Activated CD4-positive, alpha-beta memory T cell treated with anti-CD3 and anti-CD28 coated beads, Interleukin-2, amount 10 ng/mL, durations not matched to agents 7 days and 5 days (primary cell): ENCODE measurements at regions not wholly inside any gene's neighbourhood (a gene's known extent, or its start where the extent isn't known, plus 50 kb on each side); places are given as distances from the start of the nearest gene placed in this dataset.
"Not testable (repeated sequence)": the region's sequence is repeated elsewhere in the genome, so short reads cannot be mapped to it uniquely, and the experiment has no call there.

Experiments used
- CTCF ChIA-PET: fragments of 350-600 bp; sonication (Branson Sonifier 250); formaldehyde crosslinking; loops from one replicate; lab custom pipeline; 2021; ENCODE audit warnings: antibody characterized with exemption, inconsistent platforms; lab: Charles Lee
- POLR2A ChIA-PET: fragments of 350-600 bp; sonication (Branson Sonifier 250); formaldehyde crosslinking; loops from one replicate; lab custom pipeline; 2021; ENCODE audit warnings: antibody characterized with exemption; lab: Charles Lee
- DNase-seq: peaks from one replicate; pipeline ENCODE4 v3.0.0-alpha.2; 2020
- H3K27ac Mint-ChIP-seq: one replicate; pipeline ENCODE4 v1.8.0; 2021; ENCODE audit warnings: mild to moderate bottlenecking, mixed read lengths
- H3K27me3 Mint-ChIP-seq: one replicate; pipeline ENCODE4 v1.8.0; 2021; ENCODE audit warnings: mixed read lengths
- H3K36me3 Mint-ChIP-seq: one replicate; pipeline ENCODE4 v1.8.0; 2021; ENCODE audit warnings: low read depth, mixed read lengths
- H3K4me1 Mint-ChIP-seq: one replicate; pipeline ENCODE4 v1.8.0; 2021; ENCODE audit warnings: mixed read lengths
- H3K4me3 Mint-ChIP-seq: one replicate; pipeline ENCODE4 v1.8.0; 2021; ENCODE audit warnings: mild to moderate bottlenecking, mixed read lengths
- H3K9me3 Mint-ChIP-seq: one replicate; pipeline ENCODE4 v1.8.0; 2021; ENCODE audit warnings: mixed read lengths

DNA sequence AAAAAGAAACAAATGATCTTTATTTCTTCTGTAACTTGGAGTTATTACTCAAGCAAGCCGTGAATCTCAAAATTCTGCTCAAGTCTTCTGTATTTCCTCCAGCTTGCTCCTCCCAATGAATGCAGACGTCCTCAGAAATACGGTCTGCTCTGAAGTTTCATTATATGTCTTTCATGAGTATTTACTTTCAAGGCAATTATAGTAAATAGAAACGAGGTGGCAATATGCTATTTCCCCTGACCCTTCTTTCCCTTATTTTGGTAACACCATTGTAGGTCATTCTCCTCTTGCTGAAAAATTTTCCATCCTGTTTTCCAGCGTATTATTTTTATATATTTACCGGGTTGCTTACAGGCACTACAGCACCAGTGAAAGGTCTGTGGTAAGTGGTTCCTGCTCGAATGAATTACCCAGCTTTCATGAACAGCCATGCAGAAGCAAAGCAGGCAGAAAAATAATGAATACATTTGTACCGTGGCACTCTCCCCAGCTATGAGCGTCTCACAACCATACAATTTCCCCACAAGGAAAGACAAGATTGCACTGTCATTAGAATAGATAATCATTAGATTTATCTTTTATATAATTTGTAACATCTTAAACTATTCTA, 350.9 kb upstream of the PKN2 start:
- no peaks in the 10 kb centered on the region for H3K4me1 Mint-ChIP-seq
- ChIA-PET POLR2A (no interaction called here), CTCF (no interaction called here)
- no peaks in the 10 kb centered on the region for H3K27me3 Mint-ChIP-seq
- no peaks in the 10 kb centered on the region for H3K9me3 Mint-ChIP-seq
- no peak overlapping the region for H3K4me3 Mint-ChIP-seq
- H3K27ac Mint-ChIP-seq = no peak overlapping the region
- no peak for DNase-seq
- H3K36me3 Mint-ChIP-seq = no peaks in the 10 kb centered on the region

- Mint-ChIP-seq H3K27ac (no peak overlapping the region), H3K9me3 (no peaks in the 10 kb centered on the region), H3K27me3 (no peaks in the 10 kb centered on the region), H3K4me1 (no peaks in the 10 kb centered on the region), H3K4me3 (no peak overlapping the region), H3K36me3 (no peaks in the 10 kb centered on the region)
- POLR2A ChIA-PET = no interaction called here
- CTCF ChIA-PET = no interaction called here
- DNase-seq = no peak
These were observed 342.6 kb upstream of the PKN2 start for GRCh38 chr1:88341447-88341846.

- H3K4me1 Mint-ChIP-seq, POLR2A ChIA-PET, H3K27ac Mint-ChIP-seq: not testable (repeated sequence)
These were observed 342.0 kb upstream of the PKN2 start for GRCh38 chr1:88342081-88342480.

GRCh38 chr1:88350648-88351047, 333.4 kb upstream of the PKN2 start:
- Mint-ChIP-seq H3K4me3 (no peak overlapping the region), H3K9me3 (no peaks in the 10 kb centered on the region), H3K27me3 (peaks cover 1% of the 10 kb centered on the region), H3K4me1 (no peaks in the 10 kb centered on the region), H3K36me3 (no peaks in the 10 kb centered on the region), H3K27ac (no peak overlapping the region)
- ChIA-PET CTCF (no interaction called here), POLR2A (no interaction called here)
- no peak for DNase-seq

More at GRCh38 chr1:88342081-88342480, 342.0 kb upstream of the PKN2 start:
- H3K27me3 Mint-ChIP-seq, H3K9me3 Mint-ChIP-seq, DNase-seq, H3K4me3 Mint-ChIP-seq, CTCF ChIA-PET, H3K36me3 Mint-ChIP-seq: not testable (repeated sequence)

GRCh38 chr1:88351960-88352359, 332.1 kb upstream of the PKN2 start:
- H3K36me3 Mint-ChIP-seq = no peaks in the 10 kb centered on the region
- H3K9me3 Mint-ChIP-seq = no peaks in the 10 kb centered on the region
- CTCF ChIA-PET = no interaction called here
- H3K4me1 Mint-ChIP-seq = no peaks in the 10 kb centered on the region
- no peak overlapping the region for H3K4me3 Mint-ChIP-seq
- H3K27ac Mint-ChIP-seq = no peak overlapping the region
- H3K27me3 Mint-ChIP-seq = peaks cover 1% of the 10 kb centered on the region
- POLR2A ChIA-PET = no interaction called here
- DNase-seq = no peak

- CTCF ChIA-PET = no interaction called here
- no peak overlapping the region for H3K27ac Mint-ChIP-seq
- H3K27me3 Mint-ChIP-seq = peaks cover 1% of the 10 kb centered on the region
- no peak for DNase-seq
- no peaks in the 10 kb centered on the region for H3K36me3 Mint-ChIP-seq
- H3K4me1 Mint-ChIP-seq = no peaks in the 10 kb centered on the region
- no peak overlapping the region for H3K4me3 Mint-ChIP-seq
- H3K9me3 Mint-ChIP-seq = no peaks in the 10 kb centered on the region
- POLR2A ChIA-PET = no interaction called here
These were observed 329.8 kb upstream of the PKN2 start for GRCh38 chr1:88354256-88354655.

GRCh38 chr1:88357729-88358128, 326.3 kb upstream of the PKN2 start:
- H3K36me3 Mint-ChIP-seq = no peaks in the 10 kb centered on the region
- H3K27me3 Mint-ChIP-seq = no peaks in the 10 kb centered on the region
- ChIA-PET CTCF (no interaction called here), POLR2A (no interaction called here)
- H3K27ac Mint-ChIP-seq = no peak overlapping the region
- no peaks in the 10 kb centered on the region for H3K4me1 Mint-ChIP-seq
- no peak overlapping the region for H3K4me3 Mint-ChIP-seq
- no peak for DNase-seq
- H3K9me3 Mint-ChIP-seq = no peaks in the 10 kb centered on the region

DNA sequence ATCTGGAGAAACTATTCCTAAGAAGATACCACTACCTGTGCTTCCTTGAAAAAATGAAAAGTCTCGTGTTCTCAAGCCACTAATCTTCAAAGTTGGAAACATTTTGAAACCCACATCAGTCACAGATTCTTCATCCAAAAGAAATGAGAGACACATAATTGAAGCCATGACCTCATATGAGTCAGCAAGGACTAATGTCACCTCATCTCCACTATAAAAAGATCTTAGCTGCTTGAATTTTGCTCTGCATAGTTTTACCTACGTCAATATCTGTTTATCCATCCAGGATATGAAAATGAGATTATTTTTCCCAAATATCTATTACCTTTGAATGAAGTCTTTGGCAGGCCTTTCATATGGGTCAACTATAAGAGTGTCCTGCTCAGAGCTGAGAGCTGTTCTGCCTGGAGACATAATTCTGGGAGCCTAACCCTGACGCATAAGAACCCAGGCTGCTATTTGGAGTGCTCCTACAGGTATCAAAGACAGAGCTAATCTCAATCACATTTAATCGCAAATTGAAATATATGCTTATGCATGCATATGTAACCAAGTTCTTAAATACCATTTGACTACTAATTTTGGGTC, 312.5 kb upstream of the PKN2 start:
- ChIA-PET POLR2A (no interaction called here), CTCF (no interaction called here)
- DNase-seq = no peak
- Mint-ChIP-seq H3K27me3 (no peaks in the 10 kb centered on the region), H3K4me1 (no peaks in the 10 kb centered on the region), H3K4me3 (no peak overlapping the region), H3K9me3 (no peaks in the 10 kb centered on the region), H3K36me3 (no peaks in the 10 kb centered on the region), H3K27ac (no peak overlapping the region)

- ChIA-PET POLR2A (no interaction called here), CTCF (no interaction called here)
- no peaks in the 10 kb centered on the region for H3K9me3 Mint-ChIP-seq
- no peaks in the 10 kb centered on the region for H3K27me3 Mint-ChIP-seq
- no peak for DNase-seq
- no peaks in the 10 kb centered on the region for H3K4me1 Mint-ChIP-seq
- no peaks in the 10 kb centered on the region for H3K36me3 Mint-ChIP-seq
- H3K4me3 Mint-ChIP-seq = no peak overlapping the region
- no peak overlapping the region for H3K27ac Mint-ChIP-seq
These were observed 308.1 kb upstream of the PKN2 start for GRCh38 chr1:88375977-88376376.

GRCh38 chr1:88376421-88376820, 307.7 kb upstream of the PKN2 start:
- no peak overlapping the region for H3K27ac Mint-ChIP-seq
- DNase-seq = no peak
- POLR2A ChIA-PET = no interaction called here
- H3K4me1 Mint-ChIP-seq = no peaks in the 10 kb centered on the region
- no peaks in the 10 kb centered on the region for H3K27me3 Mint-ChIP-seq
- H3K4me3 Mint-ChIP-seq = no peak overlapping the region
- CTCF ChIA-PET = no interaction called here
- H3K9me3 Mint-ChIP-seq = no peaks in the 10 kb centered on the region
- H3K36me3 Mint-ChIP-seq = no peaks in the 10 kb centered on the region

GRCh38 chr1:88378560-88378959, 305.5 kb upstream of the PKN2 start:
- Mint-ChIP-seq H3K27me3 (no peaks in the 10 kb centered on the region), H3K27ac (no peak overlapping the region), H3K4me1 (no peaks in the 10 kb centered on the region), H3K4me3 (no peak overlapping the region), H3K36me3 (no peaks in the 10 kb centered on the region), H3K9me3 (no peaks in the 10 kb centered on the region)
- ChIA-PET POLR2A (no interaction called here), CTCF (no interaction called here)
- DNase-seq = no peak

DNA sequence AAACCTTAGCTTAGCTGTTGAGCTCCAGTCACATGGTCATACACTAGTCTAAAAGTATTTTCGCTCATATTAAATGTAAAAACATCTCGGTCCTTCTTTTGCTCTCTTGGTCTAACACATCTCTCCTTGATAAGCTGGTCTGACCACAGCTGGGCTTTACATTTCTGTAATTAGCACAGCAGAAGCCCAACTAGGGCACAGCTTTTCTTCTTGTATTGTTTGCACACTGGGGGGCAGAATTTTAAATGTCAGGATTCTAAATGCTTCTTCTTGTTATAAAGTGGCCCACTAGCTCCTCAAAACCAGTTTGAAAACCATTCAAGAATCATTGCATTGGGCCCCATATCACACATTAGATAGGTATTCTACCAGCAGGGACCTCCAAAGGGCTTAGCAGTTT, 289.1 kb upstream of the PKN2 start:
- Mint-ChIP-seq H3K27me3 (no peaks in the 10 kb centered on the region), H3K4me3 (no peak overlapping the region), H3K36me3 (no peaks in the 10 kb centered on the region), H3K27ac (no peak overlapping the region), H3K4me1 (no peaks in the 10 kb centered on the region), H3K9me3 (no peaks in the 10 kb centered on the region)
- no peak for DNase-seq
- ChIA-PET POLR2A (no interaction called here), CTCF (no interaction called here)

DNA sequence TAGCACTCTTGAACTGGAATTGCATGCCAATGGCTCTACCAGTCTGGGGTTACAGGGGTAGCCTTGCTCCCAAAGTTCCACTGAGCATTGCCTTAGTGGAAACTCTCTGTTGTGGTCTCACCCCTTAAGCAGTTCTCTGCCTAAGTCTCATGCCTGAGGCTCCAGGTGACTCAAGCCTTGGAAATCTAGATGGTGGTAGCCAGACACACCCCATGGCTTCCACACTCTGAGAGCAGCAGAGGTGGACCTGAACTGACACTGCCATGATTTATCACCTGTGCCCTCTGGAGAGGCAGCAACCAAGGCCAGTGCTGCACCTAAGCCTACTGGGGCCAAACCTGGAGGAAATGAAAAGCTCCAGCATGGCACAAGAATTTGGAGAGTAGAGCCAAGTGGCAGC, 285.7 kb upstream of the PKN2 start:
- Mint-ChIP-seq H3K27ac (no peak overlapping the region), H3K36me3 (no peaks in the 10 kb centered on the region), H3K4me3 (no peak overlapping the region), H3K27me3 (no peaks in the 10 kb centered on the region), H3K4me1 (no peaks in the 10 kb centered on the region), H3K9me3 (no peaks in the 10 kb centered on the region)
- ChIA-PET CTCF (no interaction called here), POLR2A (no interaction called here)
- no peak for DNase-seq

DNA sequence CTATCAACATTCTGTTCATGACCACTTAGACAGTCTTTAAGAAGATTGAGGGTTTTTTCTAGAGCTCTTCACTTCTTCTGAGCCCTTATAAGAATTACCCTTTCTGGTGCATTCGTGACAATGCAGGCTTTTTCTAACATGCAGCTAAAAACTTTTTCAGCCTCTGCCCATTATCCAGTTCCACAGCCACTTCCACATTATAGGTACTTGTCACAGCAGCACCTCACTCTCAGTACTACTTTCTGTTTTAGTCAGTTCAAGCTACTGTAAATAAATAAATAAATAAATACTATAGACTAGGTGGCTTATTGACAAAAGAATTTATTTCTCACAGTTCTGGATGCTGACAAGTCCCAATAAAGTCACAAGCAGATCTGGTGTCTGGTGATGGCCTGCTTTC, 284.4 kb upstream of the PKN2 start:
- H3K27me3 Mint-ChIP-seq = no peaks in the 10 kb centered on the region
- no peak overlapping the region for H3K4me3 Mint-ChIP-seq
- no peaks in the 10 kb centered on the region for H3K4me1 Mint-ChIP-seq
- no peaks in the 10 kb centered on the region for H3K9me3 Mint-ChIP-seq
- ChIA-PET POLR2A (no interaction called here), CTCF (no interaction called here)
- DNase-seq = no peak
- H3K36me3 Mint-ChIP-seq = no peaks in the 10 kb centered on the region
- H3K27ac Mint-ChIP-seq = no peak overlapping the region
